Activated T-helper 2 cell treated with anti-CD3 and anti-CD28 coated beads, Interferon-gamma antibody, Interleukin-2, Interleukin-4, amounts not matched to agents 10 μg/mL and 5 μg/mL and 100 μg/mL, durations not matched to agents 14 hours and 24 hours and 36 hours (primary cell): ENCODE measurements at regions not wholly inside any gene's neighbourhood (a gene's known extent, or its start where the extent isn't known, plus 50 kb on each side); places are given as distances from the start of the nearest gene placed in this dataset.
"Not testable (repeated sequence)": the region's sequence is repeated elsewhere in the genome, so short reads cannot be mapped to it uniquely, and the experiment has no call there.

Experiments used
- DNase-seq: peaks from one replicate; pipeline ENCODE4 v3.0.0; 2021; ENCODE audit warnings: low spot score
- H3K27ac Mint-ChIP-seq: one replicate; pipeline ENCODE4 v1.8.0; 2021; ENCODE audit warnings: mixed read lengths
- H3K27me3 Mint-ChIP-seq: one replicate; pipeline ENCODE4 v1.8.0; 2021; ENCODE audit warnings: low read depth, mixed read lengths
- H3K36me3 Mint-ChIP-seq: one replicate; pipeline ENCODE4 v1.8.0; 2021; ENCODE audit warnings: low read depth, mixed read lengths
- H3K4me1 Mint-ChIP-seq: one replicate; pipeline ENCODE4 v1.8.0; 2021; ENCODE audit warnings: low read depth, mixed read lengths
- H3K4me3 Mint-ChIP-seq: one replicate; pipeline ENCODE4 v1.8.0; 2021; ENCODE audit warnings: low read depth, mild to moderate bottlenecking, moderate library complexity, mixed read lengths
- H3K9me3 Mint-ChIP-seq: one replicate; pipeline ENCODE4 v1.8.0; 2021; ENCODE audit warnings: mixed read lengths
- intact Hi-C: fragments of 100-400 bp; cut with micrococcal nuclease; formaldehyde crosslinking; loops from one replicate; pipeline ENCODE4 v1.15.1; 2023

DNA sequence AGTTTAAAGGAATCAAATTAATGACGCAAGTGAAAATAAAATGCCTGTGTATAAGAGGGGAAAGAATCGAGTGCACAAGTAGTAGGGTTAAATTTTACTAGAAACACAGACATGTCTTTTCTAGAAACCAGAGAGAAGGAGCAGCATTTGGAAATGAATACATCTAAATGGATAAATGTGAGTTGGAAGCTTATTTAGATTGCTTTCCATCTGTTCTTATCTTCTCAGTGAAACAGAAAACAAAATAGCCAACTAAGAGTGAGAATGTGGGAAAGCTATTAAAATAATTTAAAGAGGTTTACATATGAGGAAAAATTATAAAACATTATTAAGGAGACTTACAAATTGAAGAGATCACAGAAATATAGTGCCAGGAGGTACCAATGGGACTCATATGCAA is 1818.9 kb upstream of the FLRT2 start:
- no peaks in the 10 kb centered on the region for H3K4me1 Mint-ChIP-seq
- H3K27ac Mint-ChIP-seq: no peak overlapping the region
- H3K4me3 Mint-ChIP-seq: no peak overlapping the region
- H3K27me3 Mint-ChIP-seq: no peaks in the 10 kb centered on the region
- intact Hi-C loops: no loop called here
- no peak for DNase-seq
- peaks cover 15% of the 10 kb centered on the region for H3K9me3 Mint-ChIP-seq
- no peaks in the 10 kb centered on the region for H3K36me3 Mint-ChIP-seq

DNA sequence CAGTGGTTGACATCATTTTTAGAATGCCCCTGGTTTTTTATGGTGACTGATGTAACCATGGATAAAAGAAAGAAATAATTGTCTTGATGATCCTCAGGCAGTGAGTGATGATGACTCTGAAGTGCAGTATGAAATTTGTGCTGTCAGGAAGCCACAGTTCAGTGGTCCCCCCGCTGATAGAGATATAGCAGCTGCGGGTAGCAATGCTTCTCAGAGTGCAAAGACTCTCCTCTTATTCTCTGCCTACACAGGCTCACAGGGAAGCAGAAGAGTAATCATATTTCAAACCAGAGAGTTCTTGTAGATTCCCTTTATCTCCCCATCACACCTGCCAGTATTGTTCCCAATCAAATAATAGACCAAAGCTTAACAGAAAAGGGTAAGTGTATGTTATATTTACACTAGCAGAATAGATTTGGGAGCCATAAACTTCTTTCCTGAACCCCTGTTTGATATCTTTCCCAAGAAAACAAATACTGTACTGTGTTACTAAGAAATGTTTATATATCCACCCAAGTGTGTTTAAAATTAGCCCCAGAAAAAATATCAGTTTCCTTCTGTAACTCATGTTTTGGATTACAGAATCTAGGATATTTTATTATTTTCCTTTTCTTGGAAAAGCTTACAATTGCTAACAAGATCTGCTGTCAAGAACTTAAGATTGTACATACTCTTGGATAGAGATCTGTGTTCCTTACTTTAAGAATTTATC is 1817.4 kb upstream of the FLRT2 start:
- Mint-ChIP-seq H3K9me3 (peaks cover 11% of the 10 kb centered on the region), H3K4me3 (no peak overlapping the region), H3K36me3 (no peaks in the 10 kb centered on the region), H3K4me1 (no peaks in the 10 kb centered on the region), H3K27me3 (no peaks in the 10 kb centered on the region), H3K27ac (no peak overlapping the region)
- intact Hi-C loops: no loop called here
- DNase-seq: no peak

DNA sequence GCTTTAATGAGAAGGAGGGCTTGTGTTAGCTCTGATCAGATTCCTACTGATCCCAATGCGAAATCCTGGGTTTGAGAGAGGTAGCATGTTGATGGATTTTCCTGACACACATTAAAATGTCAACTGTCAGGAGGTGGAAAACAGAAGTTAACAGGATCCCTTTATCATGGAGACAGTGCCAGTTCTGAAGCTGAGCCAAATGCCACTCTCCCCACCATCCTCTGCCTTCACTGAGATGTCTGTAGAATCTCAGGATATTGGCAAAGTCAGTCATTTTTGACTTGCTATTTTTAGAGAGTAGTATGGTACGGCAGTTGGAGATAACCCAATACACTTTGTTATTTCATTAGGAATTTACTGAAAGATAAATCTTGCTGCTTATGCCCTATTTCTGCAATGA is 1816.2 kb upstream of the FLRT2 start:
- no peaks in the 10 kb centered on the region for H3K27me3 Mint-ChIP-seq
- H3K4me1 Mint-ChIP-seq: no peaks in the 10 kb centered on the region
- no peak overlapping the region for H3K4me3 Mint-ChIP-seq
- DNase-seq: no peak
- no peaks in the 10 kb centered on the region for H3K36me3 Mint-ChIP-seq
- intact Hi-C loops: no loop called here
- no peak overlapping the region for H3K27ac Mint-ChIP-seq
- H3K9me3 Mint-ChIP-seq: peaks cover 17% of the 10 kb centered on the region

DNA sequence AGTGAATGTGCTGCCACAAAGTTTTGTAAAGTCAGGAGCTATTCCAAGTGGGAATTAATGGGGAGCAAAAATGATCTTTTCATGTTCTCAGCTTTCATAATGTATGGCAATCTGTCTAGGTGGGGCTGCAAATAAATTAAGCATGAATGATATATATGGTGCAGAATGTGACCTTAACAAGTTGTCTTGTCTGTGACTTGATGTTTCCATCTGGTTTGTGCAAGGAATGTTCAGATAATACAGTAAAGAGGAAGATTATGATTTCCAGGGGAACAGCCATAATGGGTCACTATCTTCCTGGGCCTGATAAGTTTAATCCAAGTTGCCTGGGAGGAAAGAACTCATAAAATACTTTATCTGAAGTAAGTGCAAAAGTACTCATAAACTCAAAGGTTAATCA is 1815.8 kb upstream of the FLRT2 start:
- intact Hi-C loops: no loop called here
- no peak for DNase-seq
- Mint-ChIP-seq H3K4me3 (no peak overlapping the region), H3K9me3 (peaks cover 17% of the 10 kb centered on the region), H3K4me1 (no peaks in the 10 kb centered on the region), H3K36me3 (no peaks in the 10 kb centered on the region), H3K27ac (no peak overlapping the region), H3K27me3 (no peaks in the 10 kb centered on the region)

DNA sequence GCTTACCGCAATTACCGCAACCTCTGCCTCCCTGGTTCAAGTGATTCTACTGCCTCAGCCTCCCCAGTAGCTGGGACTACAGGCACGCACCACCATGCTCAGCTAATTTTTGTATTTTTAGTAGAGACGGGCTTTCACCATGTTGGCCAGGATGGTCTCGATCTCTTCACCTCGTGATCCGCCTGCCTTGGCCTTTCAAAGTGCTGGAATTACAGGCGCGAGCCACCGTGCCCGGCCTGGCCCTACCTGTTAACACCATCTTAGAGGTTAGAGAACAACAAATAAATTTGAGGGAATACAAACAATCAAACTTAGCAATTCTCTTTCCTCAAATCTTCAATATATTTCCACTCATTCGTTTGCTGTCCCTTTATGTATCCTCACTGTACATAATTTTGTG is 1810.5 kb upstream of the FLRT2 start:
- H3K36me3 Mint-ChIP-seq, H3K4me3 Mint-ChIP-seq, DNase-seq, H3K4me1 Mint-ChIP-seq, intact Hi-C loops, H3K27ac Mint-ChIP-seq, H3K27me3 Mint-ChIP-seq: not testable (repeated sequence)
- H3K9me3 Mint-ChIP-seq: peaks cover 17% of the 10 kb centered on the region

DNA sequence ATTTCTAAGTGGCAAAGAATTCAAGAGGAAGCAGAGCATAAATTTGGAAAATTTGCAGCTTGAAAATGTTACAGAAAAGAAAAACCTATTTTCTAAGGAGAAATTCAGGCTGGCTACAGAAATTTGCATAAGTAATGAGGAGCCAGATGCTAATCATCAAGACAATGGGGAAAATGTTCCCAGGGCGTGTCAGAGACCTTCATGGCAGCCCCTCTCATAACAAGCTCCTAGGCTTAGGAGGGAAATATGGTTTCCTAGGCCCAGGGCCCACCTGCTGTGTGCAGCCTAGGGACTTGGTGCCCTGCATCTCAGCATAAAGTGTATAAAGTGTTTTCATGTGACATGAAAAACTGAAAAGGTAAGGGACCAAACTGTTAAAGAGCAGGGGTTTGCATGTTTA is 1796.3 kb upstream of the FLRT2 start:
- H3K36me3 Mint-ChIP-seq: no peaks in the 10 kb centered on the region
- H3K9me3 Mint-ChIP-seq: peaks cover 59% of the 10 kb centered on the region
- H3K27ac Mint-ChIP-seq: no peak overlapping the region

DNA sequence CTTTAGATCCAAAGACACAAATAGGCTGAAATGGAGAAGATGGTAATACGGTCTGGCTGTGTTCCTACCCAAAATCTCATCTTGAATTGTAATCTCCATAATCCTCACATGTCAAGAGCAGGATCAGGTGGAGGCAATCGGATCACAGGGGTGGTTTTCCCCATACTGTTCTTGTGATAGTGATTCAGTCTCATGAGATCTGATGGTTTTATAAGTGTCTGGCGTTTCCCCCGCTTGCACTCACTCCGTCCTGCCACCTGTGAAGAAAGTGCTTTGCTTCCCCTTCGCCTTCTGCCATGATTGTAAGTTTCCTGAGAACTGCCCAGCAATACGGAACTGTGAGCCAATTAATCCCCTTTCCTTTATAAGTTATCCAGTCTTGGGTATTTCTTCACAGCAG is 1795.5 kb upstream of the FLRT2 start:
- Mint-ChIP-seq H3K27ac (no peak overlapping the region), H3K4me3 (no peak overlapping the region), H3K9me3 (peaks cover 58% of the 10 kb centered on the region), H3K4me1 (no peaks in the 10 kb centered on the region), H3K27me3 (no peaks in the 10 kb centered on the region), H3K36me3 (no peaks in the 10 kb centered on the region)
- intact Hi-C loops: no loop called here
- no peak for DNase-seq

More for the DNA sequence above, 1796.3 kb upstream of the FLRT2 start:
- no peaks in the 10 kb centered on the region for H3K27me3 Mint-ChIP-seq
- no peak overlapping the region for H3K4me3 Mint-ChIP-seq
- H3K4me1 Mint-ChIP-seq: no peaks in the 10 kb centered on the region
- intact Hi-C loops: no loop called here
- DNase-seq: no peak

DNA sequence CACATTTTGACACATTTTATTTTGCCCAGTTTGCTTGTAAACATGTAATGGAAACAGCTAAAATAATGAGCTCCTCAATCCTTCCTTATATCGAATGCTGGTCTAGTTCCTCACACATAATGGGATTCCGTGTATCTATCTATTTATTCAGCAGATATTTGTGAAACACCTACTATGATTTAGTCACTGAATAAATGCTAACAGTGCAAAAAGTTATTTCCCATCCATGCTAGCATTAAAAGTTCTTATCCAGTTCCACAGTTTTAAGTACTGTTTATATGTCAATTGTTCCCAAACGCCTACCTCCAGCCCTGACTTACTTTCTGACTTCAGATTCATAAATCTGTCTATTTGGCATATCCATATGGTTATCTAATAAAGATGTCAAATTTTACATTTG is 1788.7 kb upstream of the FLRT2 start:
- Mint-ChIP-seq H3K9me3 (peaks cover 43% of the 10 kb centered on the region), H3K27me3 (no peaks in the 10 kb centered on the region), H3K4me3 (no peak overlapping the region), H3K27ac (no peak overlapping the region), H3K36me3 (no peaks in the 10 kb centered on the region), H3K4me1 (no peaks in the 10 kb centered on the region)
- intact Hi-C loops: no loop called here
- DNase-seq: no peak

DNA sequence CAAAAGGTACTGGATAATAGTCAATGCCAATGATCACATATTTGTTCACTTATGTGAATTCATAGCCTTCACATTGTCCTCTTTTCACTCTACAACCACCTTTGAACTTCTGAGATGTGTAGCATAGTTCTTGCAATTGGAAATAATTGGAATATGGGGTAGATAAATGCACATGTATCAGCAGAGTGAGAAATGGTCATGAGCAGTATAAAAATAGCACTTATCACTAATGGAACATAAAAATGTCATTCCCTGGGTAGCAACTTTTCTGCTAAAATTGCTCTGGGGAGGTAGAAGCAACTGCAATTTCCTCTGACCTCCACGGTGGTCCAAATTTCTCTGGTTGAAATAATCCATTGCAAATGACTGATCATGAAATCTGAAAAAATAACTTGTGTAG is 1785.7 kb upstream of the FLRT2 start:
- no peaks in the 10 kb centered on the region for H3K27me3 Mint-ChIP-seq
- no peak overlapping the region for H3K4me3 Mint-ChIP-seq
- no peak for DNase-seq
- peaks cover 43% of the 10 kb centered on the region for H3K9me3 Mint-ChIP-seq
- no peaks in the 10 kb centered on the region for H3K36me3 Mint-ChIP-seq
- H3K4me1 Mint-ChIP-seq: no peaks in the 10 kb centered on the region
- intact Hi-C loops: no loop called here
- H3K27ac Mint-ChIP-seq: no peak overlapping the region

DNA sequence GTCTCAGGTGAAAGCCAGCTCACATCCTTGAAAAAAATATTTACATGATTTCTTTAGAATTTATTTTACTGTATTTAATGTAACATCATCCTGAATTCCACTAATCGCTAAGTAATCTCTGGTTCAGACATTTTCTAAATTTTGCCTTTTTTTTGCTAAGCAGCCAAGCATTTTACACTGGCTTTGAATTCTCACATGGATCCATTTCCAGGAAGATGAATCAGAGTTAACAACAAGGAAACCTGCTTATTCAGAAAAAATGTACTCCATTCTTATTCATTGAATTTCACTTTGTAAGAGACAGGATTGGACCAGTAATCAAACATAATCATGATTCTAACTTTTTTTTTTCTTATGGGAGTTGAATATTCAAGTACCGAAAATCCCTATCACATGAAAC is 1785.1 kb upstream of the FLRT2 start:
- H3K36me3 Mint-ChIP-seq: no peaks in the 10 kb centered on the region
- intact Hi-C loops: no loop called here
- no peak for DNase-seq
- no peak overlapping the region for H3K4me3 Mint-ChIP-seq
- H3K4me1 Mint-ChIP-seq: no peaks in the 10 kb centered on the region
- no peak overlapping the region for H3K27ac Mint-ChIP-seq
- peaks cover 43% of the 10 kb centered on the region for H3K9me3 Mint-ChIP-seq
- H3K27me3 Mint-ChIP-seq: no peaks in the 10 kb centered on the region

DNA sequence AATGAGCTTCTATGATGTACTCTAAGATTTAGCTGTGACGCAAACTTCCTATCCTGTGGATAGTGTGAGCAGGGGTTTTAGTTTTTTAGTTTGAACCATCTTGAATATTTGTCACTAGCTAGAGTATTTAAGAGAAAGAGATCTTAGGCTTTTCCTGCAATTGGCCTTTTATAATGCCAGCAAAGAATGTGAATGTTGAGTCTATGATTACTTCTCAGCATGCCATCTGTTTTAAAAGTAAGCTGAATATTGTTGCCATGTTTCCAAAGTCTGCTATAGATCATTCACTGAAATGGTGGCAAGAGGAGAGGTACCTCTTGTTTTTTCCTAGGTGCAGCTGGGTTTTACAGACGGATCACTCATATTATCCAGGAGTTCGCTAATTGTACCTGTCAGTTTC is 1783.6 kb upstream of the FLRT2 start:
- no peaks in the 10 kb centered on the region for H3K36me3 Mint-ChIP-seq
- no peak overlapping the region for H3K4me3 Mint-ChIP-seq
- no peak overlapping the region for H3K27ac Mint-ChIP-seq
- H3K4me1 Mint-ChIP-seq: no peaks in the 10 kb centered on the region
- peaks cover 38% of the 10 kb centered on the region for H3K9me3 Mint-ChIP-seq
- no peak for DNase-seq
- no peaks in the 10 kb centered on the region for H3K27me3 Mint-ChIP-seq
- intact Hi-C loops: no loop called here

DNA sequence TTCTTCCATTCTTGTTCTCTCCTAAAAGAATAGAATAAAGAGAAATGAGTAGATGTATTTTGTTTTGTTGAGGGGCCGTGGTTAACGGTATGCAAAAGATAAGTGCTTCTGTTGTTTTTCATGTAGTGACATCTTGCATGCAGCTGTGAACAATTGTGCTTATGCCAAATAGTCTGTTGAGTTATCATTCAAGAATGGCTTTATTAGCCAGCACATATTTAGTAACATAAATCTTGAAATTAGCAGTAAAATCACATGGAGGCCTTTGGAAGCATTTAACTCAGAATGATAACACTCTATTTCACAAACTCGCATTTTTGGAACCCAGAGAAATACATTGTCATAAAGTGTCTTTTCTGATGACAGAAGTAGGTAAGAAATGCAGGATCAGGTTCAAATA is 1772.0 kb upstream of the FLRT2 start:
- no peaks in the 10 kb centered on the region for H3K36me3 Mint-ChIP-seq
- H3K4me1 Mint-ChIP-seq: no peaks in the 10 kb centered on the region
- H3K4me3 Mint-ChIP-seq: no peak overlapping the region
- intact Hi-C loops: no loop called here
- DNase-seq: no peak
- no peaks in the 10 kb centered on the region for H3K27me3 Mint-ChIP-seq
- peaks cover 16% of the 10 kb centered on the region for H3K9me3 Mint-ChIP-seq
- no peak overlapping the region for H3K27ac Mint-ChIP-seq

DNA sequence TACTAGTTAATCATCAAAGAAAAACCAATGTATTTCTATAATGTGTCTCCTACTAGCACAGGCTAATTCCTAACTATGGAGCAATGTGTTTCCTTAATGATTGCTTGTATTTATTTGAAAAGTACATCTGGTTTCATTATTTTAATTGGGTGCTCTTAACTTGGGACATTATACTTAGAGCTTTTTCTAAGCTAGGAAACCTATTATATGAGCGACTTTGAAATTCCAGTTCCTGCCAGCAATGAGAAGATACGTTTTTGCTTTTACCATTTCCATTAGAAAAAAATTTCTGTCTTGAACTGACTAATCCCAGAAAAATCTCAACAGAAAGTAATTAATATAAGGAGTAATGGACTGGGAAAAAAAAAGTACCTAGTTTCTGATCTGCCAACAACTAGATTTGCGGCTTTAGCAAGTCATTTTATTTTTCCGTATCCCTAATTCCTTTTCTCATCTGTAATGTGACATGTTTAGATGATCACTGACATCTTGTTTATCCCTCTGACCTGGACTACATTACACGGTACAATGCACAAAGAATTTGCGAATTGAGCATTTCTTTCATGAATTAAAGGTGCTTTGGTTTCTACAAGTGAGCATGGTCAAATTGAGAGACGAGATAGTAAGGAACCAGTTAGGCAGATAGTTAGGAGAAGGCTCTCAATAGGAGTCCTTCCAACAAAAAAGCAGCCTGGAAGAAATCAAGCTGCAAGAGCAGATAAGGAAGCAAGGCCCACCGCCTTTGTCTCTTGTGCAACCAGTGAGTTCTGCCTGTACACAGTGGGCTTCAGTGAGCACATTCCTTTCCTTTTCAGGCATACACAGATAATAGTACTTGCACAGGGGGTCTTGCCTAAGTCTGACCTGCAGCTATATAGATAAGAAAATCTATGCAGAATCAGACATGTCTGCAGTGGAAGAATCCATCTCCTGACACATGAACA is 1765.0 kb upstream of the FLRT2 start:
- DNase-seq: no peak
- Mint-ChIP-seq H3K9me3 (peaks cover 30% of the 10 kb centered on the region), H3K4me3 (no peak overlapping the region), H3K36me3 (no peaks in the 10 kb centered on the region), H3K4me1 (no peaks in the 10 kb centered on the region), H3K27me3 (no peaks in the 10 kb centered on the region), H3K27ac (no peak overlapping the region)
- intact Hi-C loops: no loop called here
